PFSK-1 (cell line): ENCODE measurements at regions not wholly inside any gene's neighbourhood (a gene's known extent, or its start where the extent isn't known, plus 50 kb on each side); places are given as distances from the start of the nearest gene placed in this dataset.

ENCODE experiments used
- POLR2AphosphoS5 ChIP-seq: IDR thresholded peaks from 2 replicates; pipeline ENCODE4 v1.6.1; 2012; ENCODE audit warnings: low read depth, mild to moderate bottlenecking, control low read depth, low read length, moderate library complexity
- REST ChIP-seq, 2 experiments: IDR thresholded peaks; 2 replicates each; pipeline versions ENCODE4 v1.6.1 to v1.8.0; 2011 to 2012; ENCODE audit warnings: low read depth in 2 of 2, low read length in 2 of 2, control low read depth in 1 of 2, inconsistent platforms in 1 of 2, mild to moderate bottlenecking in 1 of 2, moderate library complexity in 1 of 2; ENCODE audit not compliant: insufficient read depth in 1 of 2
- TAF1 ChIP-seq: IDR thresholded peaks from 2 replicates; pipeline ENCODE4 v1.6.1; 2012; ENCODE audit warnings: low read length, control low read depth, borderline replicate concordance; ENCODE audit not compliant: insufficient read depth

GRCh38 chr5:124996023-124996763 is 249.8 kb upstream of the ZNF608 start:
- no peak for TF ChIP-seq POLR2AphosphoS5
- no peak for TF ChIP-seq TAF1
- TF ChIP-seq REST (IDR thresholded peaks at IDR 0.05; ENCODE audit: insufficient read depth in 1 of 2, low read depth in 2 of 2, low read length in 2 of 2), result no peak
